A549 (cell line): ENCODE measurements at regions not wholly inside any gene's neighbourhood (a gene's known extent, or its start where the extent isn't known, plus 50 kb on each side); places are given as distances from the start of the nearest gene placed in this dataset.

Experiments used
- ATAC-seq, 2 experiments: fragments of 200-7000 bp in 1 of 2; fragments of >200 bp in 1 of 2; cut with Nextera tagmentation in 1 of 2; cut with Tn5 transposase in 1 of 2; 3 replicates each; pipeline versions ENCODE4 v1.8.0 to v1.9.1; 2018 to 2020; ENCODE audit warnings: mild to moderate bottlenecking in 1 of 2, moderate library complexity in 1 of 2
- CTCF ChIA-PET: fragments of 300-600 bp; sonication (Branson Sonifier 250); formaldehyde crosslinking; extraction: SDS; loops from one replicate; lab custom pipeline; 2021; ENCODE audit warnings: antibody characterized with exemption, inconsistent platforms; lab: Yijun Ruan, JAX
- POLR2A ChIA-PET: fragments of 350-600 bp; formaldehyde crosslinking; extraction: SDS; loops from one replicate; lab custom pipeline; 2021; ENCODE audit warnings: antibody characterized with exemption, inconsistent platforms; lab: Yijun Ruan, JAX
- DNase-seq, 2 experiments: peaks; one replicate each; pipeline versions ENCODE4 v3.0.0 to v3.0.0-alpha.2; 2011 to 2016; ENCODE audit warnings: low read depth in 1 of 2, low spot score in 1 of 2
- FAIRE-seq: peaks from 2 replicates; lab custom pipeline; 2011; peaks lifted over from hg19 to GRCh38; lab: Jason Lieb, UNC
- H3K27ac ChIP-seq, 2 experiments: fragments of >200 bp; sonication (Bioruptor Twin); formaldehyde crosslinking; 3 replicates each; pipeline ENCODE4 v1.5.1; 2016 to 2017
- H3K4me1 ChIP-seq: fragments of >200 bp; sonication (Bioruptor Twin); formaldehyde crosslinking; 3 replicates; pipeline ENCODE4 v1.6.1; 2016
- H3K4me2 ChIP-seq: fragments of >200 bp; sonication (Bioruptor Twin); formaldehyde crosslinking; 3 replicates; pipeline ENCODE4 v1.6.1; 2016
- H3K4me3 ChIP-seq: fragments of >200 bp; sonication (Bioruptor Twin); formaldehyde crosslinking; 3 replicates; pipeline ENCODE4 v1.5.1; 2016
- H3K9me3 ChIP-seq: fragments of >200 bp; sonication (Bioruptor Twin); formaldehyde crosslinking; 3 replicates; pipeline ENCODE4 v1.6.1; 2016
- E2F6 ChIP-seq: IDR thresholded peaks from 2 replicates; pipeline ENCODE4 v1.6.1; 2012; ENCODE audit warnings: low read depth, borderline replicate concordance
- EHMT2 ChIP-seq: fragments of 200-600 bp; sonication (generic); IDR thresholded peaks from 2 replicates; pipeline ENCODE4 v1.6.1; 2016; ENCODE audit warnings: antibody characterized with exemption, low read depth, mild to moderate bottlenecking, moderate library complexity
- ELK1 ChIP-seq: fragments of 150-350 bp; IDR thresholded peaks from 2 replicates; pipeline ENCODE4 v1.6.1; 2014; ENCODE audit warnings: low read depth, mild to moderate bottlenecking, low read length
- FOSB ChIP-seq: fragments of 250-450 bp; sonication (Bioruptor Pico); IDR thresholded peaks from 2 replicates; pipeline ENCODE4 v1.5.0; 2020; ENCODE audit warnings: mild to moderate bottlenecking, moderate library complexity
- FOSL2 ChIP-seq, 2 experiments: fragments of 450-650 bp in 1 of 2; fragments of >200 bp in 1 of 2; sonication (Bioruptor Twin) in 1 of 2; formaldehyde crosslinking; IDR thresholded peaks; 2 replicates each; pipeline versions ENCODE4 v1.5.0 to v1.6.1; 2016 to 2020; ENCODE audit warnings: mild to moderate bottlenecking in 1 of 2, moderate library complexity in 1 of 2
- HEYL ChIP-seq: fragments of 250-450 bp; sonication (Bioruptor Pico); IDR thresholded peaks from 2 replicates; pipeline ENCODE4 v1.8.0; 2021; ENCODE audit warnings: mild to moderate bottlenecking, moderate library complexity
- KDM5A ChIP-seq: fragments of 200-600 bp; sonication (generic); IDR thresholded peaks from 2 replicates; pipeline ENCODE4 v1.6.1; 2016; ENCODE audit warnings: antibody characterized with exemption, mild to moderate bottlenecking
- PBX3 ChIP-seq: IDR thresholded peaks from 2 replicates; pipeline ENCODE4 v1.6.1; 2012
- PHF8 ChIP-seq: fragments of 200-600 bp; sonication (generic); IDR thresholded peaks from 2 replicates; pipeline ENCODE4 v1.6.1; 2016; ENCODE audit warnings: low read depth, mild to moderate bottlenecking, antibody characterized with exemption, moderate library complexity, borderline replicate concordance
- RAD21 ChIP-seq, 2 experiments: fragments of >200 bp in 1 of 2; sonication (Bioruptor Twin) in 1 of 2; formaldehyde crosslinking in 1 of 2; IDR thresholded peaks in 1 of 2; conservative IDR thresholded peaks in 1 of 2; 2 replicates in 1 of 2; 3 replicates in 1 of 2; pipeline ENCODE4 v1.6.1; 2012 to 2018; ENCODE audit warnings: inconsistent platforms in 1 of 2
- RCOR1 ChIP-seq: fragments of 150-350 bp; IDR thresholded peaks from 2 replicates; pipeline ENCODE4 v1.6.1; 2014; ENCODE audit warnings: antibody characterized with exemption, low read length, low read depth
- REST ChIP-seq: fragments of 200-600 bp; sonication (generic); IDR thresholded peaks from 2 replicates; pipeline ENCODE4 v1.6.1; 2016; ENCODE audit warnings: antibody characterized with exemption, mild to moderate bottlenecking, moderate library complexity
- RNF2 ChIP-seq: fragments of 200-600 bp; sonication (generic); IDR thresholded peaks from 2 replicates; pipeline ENCODE4 v1.6.1; 2016; ENCODE audit warnings: low read depth, mild to moderate bottlenecking, antibody characterized with exemption, moderate library complexity, borderline replicate concordance
- USF2 ChIP-seq: fragments of 450-650 bp; IDR thresholded peaks from 2 replicates; pipeline ENCODE4 v1.6.1; 2014; ENCODE audit warnings: antibody characterized with exemption
- ZC3H11A ChIP-seq: fragments of 450-650 bp; IDR thresholded peaks from 2 replicates; pipeline ENCODE4 v1.6.1; 2014; ENCODE audit warnings: antibody characterized with exemption, mild to moderate bottlenecking
- ZFP36 ChIP-seq: fragments of 450-650 bp; IDR thresholded peaks from 2 replicates; pipeline ENCODE4 v1.6.1; 2014; ENCODE audit warnings: borderline replicate concordance; ENCODE audit not compliant: partially characterized antibody
- ZNF302 ChIP-seq: fragments of 250-450 bp; sonication (Bioruptor Pico); IDR thresholded peaks from 2 replicates; pipeline ENCODE4 v1.9.0; 2021; ENCODE audit warnings: inconsistent platforms, mild to moderate bottlenecking, moderate library complexity
- WGBS: methylation state at CpG from one replicate; pipeline ENCODE4 v1.1.6; 2017; ENCODE audit errors: missing lambda C conversion rate; 5-methylcytosine and 5-hydroxymethylcytosine counted together

GRCh38 chr2:20144196-20144595 lies 80.7 kb downstream of the SDC1 start:
- no peak overlapping the region for H3K4me2 ChIP-seq
- H3K27ac ChIP-seq: peak overlapping the region in 1 of 2 experiments; percentile 36; a peak in 1 of 6 replicates
- FAIRE-seq: no peak
- no peak overlapping the region for H3K4me3 ChIP-seq
- no peaks in the 10 kb centered on the region for H3K9me3 ChIP-seq
- DNase-seq: no peak
- TF ChIP-seq FOSB: no peak
- TF ChIP-seq REST: no peak
- no peak for TF ChIP-seq EHMT2
- no peak for TF ChIP-seq ELK1
- TF ChIP-seq, all 56 proteins: peak for 0
- CTCF ChIA-PET: interaction anchor here (0.6 to 11.9 kb wide), 11 partner anchors 8 to 188 kb away, joined by 3 to 202 read pairs (median 3); partner anchors contain the start of gene SDC1
- WGBS: 93% methylated on average over 1 of the region's 1 CpG
- POLR2A ChIA-PET: no interaction called here
- ATAC-seq: no peak
- H3K4me1 ChIP-seq: peaks cover 63% of the 10 kb centered on the region

GRCh38 chr2:20143263-20143662 lies 81.7 kb downstream of the SDC1 start:
- peak in 1 of 2 experiments; percentile 78 for DNase-seq
- peak in 1 of 2 experiments; percentile 18; a peak in 2 of 6 replicates for ATAC-seq
- CTCF ChIA-PET: interaction anchor here (0.9 to 11.9 kb wide), 5 partner anchors 36 to 188 kb away, joined by 3 to 202 read pairs (median 4); partner anchors contain the start of gene SDC1
- no peak for FAIRE-seq
- H3K27ac ChIP-seq: peak overlapping the region in 1 of 2 experiments; percentile 84; a peak in 3 of 6 replicates
- TF ChIP-seq RAD21 (conservative IDR thresholded peaks at IDR 0.05 in 1 of 2, IDR thresholded peaks at IDR 0.05 in 1 of 2) (no peak), ZFP36 (peak; percentile 59)
- peaks cover 63% of the 10 kb centered on the region for H3K4me1 ChIP-seq
- 70% methylated on average over 5 of the region's 5 CpGs for WGBS
- no peak overlapping the region for H3K4me3 ChIP-seq
- H3K9me3 ChIP-seq: no peaks in the 10 kb centered on the region
- H3K4me2 ChIP-seq: no peak overlapping the region
- POLR2A ChIA-PET: no interaction called here

- FAIRE-seq: no peak
- POLR2A ChIA-PET: interaction anchor here (0.8 to 1.6 kb wide), 3 partner anchors 38 to 82 kb away, joined by 3 to 10 read pairs (median 4); no protein-coding TSS in a partner anchor
- H3K4me2 ChIP-seq: peak overlapping the region; percentile 31
- no peak for TF ChIP-seq RNF2
- no peak for TF ChIP-seq REST
- no peak for TF ChIP-seq ZNF302 (CRISPR knock-in tag)
- TF ChIP-seq ZC3H11A: no peak
- TF ChIP-seq FOSL2 (IDR thresholded peaks at IDR 0.05): no peak
- TF ChIP-seq FOSL2 (CRISPR knock-in tag; IDR thresholded peaks at IDR 0.05): no peak
- TF ChIP-seq RCOR1: no peak
- TF ChIP-seq KDM5A: no peak
- no peak for TF ChIP-seq PBX3
- no peak for TF ChIP-seq USF2
- no peak for TF ChIP-seq PHF8
- TF ChIP-seq HEYL (CRISPR knock-in tag): no peak
- no peak for TF ChIP-seq FOSB
- TF ChIP-seq ELK1: no peak
- no peak for TF ChIP-seq E2F6
Measured at GRCh38 chr2:20141806-20142205, 83.1 kb downstream of the SDC1 start.

More at GRCh38 chr2:20141806-20142205, 83.1 kb downstream of the SDC1 start:
- 84% methylated on average over 8 of the region's 8 CpGs for WGBS
- CTCF ChIA-PET: interaction anchor here (0.7 to 11.9 kb wide), 11 partner anchors 12 to 167 kb away, joined by 3 to 202 read pairs (median 6); partner anchors contain the start of gene SDC1
- no peak for DNase-seq
- H3K27ac ChIP-seq: peak overlapping the region; percentile 71 to 84
- peak in 1 of 2 experiments; percentile 15; a peak in 5 of 6 replicates for ATAC-seq
- no peak overlapping the region for H3K4me3 ChIP-seq
- H3K9me3 ChIP-seq: no peaks in the 10 kb centered on the region
- peaks cover 62% of the 10 kb centered on the region for H3K4me1 ChIP-seq
